ENCODE measurements at regions not wholly inside any gene's neighbourhood (a gene's known extent, or its start where the extent isn't known, plus 50 kb on each side); places are given as distances from the start of the nearest gene placed in this dataset.

DNA sequence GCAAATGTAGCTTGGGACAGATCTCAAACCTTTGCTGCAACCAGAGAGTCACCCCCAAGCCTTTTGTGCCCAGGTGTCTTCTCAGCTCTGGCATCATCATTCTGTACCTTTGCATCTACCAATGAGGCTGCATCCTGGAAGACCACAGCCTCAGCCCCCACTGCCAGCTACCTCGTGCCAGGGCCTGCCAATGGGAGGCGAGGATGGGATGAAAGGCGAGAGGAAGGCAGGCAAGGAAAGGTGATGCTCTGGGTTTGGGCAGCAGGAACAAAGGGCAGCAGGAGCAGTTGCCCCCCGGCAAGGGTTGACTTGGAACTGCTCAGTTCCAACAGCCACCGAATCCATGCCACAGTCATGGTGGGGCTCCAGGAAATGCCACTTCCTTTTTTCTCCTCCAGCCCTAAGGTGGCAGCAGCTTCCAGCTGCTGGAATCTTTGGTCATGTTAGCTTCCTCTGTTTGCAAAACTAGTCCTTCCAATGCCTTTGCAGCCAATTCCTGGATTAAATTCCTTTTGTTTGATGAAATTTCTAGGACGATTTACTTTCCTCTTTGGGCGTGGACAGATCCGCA lies 651.6 kb downstream of the NPHP4 start:
- DNase-seq (ENCODE audit: low spot score): no peak

- DNase-seq (ENCODE audit: low spot score): no peak
These were observed 653.8 kb downstream of the NPHP4 start for GRCh38 chr1:5338466-5338865.

- DNase-seq (ENCODE audit: low spot score): no peak
These were observed 658.9 kb downstream of the NPHP4 start for GRCh38 chr1:5333291-5333690.

- DNase-seq (ENCODE audit: low spot score): no peak
These were observed 661.1 kb downstream of the NPHP4 start for GRCh38 chr1:5331101-5331500.

- peak; percentile 21 for DNase-seq (ENCODE audit: low spot score)
These were observed 663.0 kb downstream of the NPHP4 start for GRCh38 chr1:5329068-5329739.

DNA sequence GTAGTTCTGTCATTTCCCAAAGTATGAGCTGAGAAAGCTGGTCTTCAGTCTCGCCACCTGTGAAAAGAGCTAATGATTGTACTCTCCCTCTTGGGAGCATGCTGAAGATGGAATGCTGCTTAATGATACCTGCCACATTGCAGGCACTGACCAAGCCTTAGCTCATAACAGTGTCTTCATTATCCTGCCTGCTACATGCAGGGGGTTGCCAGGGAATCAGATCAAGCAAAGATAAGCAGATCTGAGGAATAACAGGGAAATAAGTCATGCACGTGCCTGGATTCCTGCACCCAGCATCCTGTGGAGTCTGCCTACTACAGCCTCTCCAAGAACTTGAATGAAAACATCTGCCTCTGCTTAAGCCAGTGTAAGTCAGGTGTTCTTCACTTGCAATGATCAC lies 667.3 kb downstream of the NPHP4 start:
- no peak for DNase-seq (ENCODE audit: low spot score)

GRCh38 chr1:5318143-5318816 lies 663.9 kb downstream of the AJAP1 start:
- no peak for DNase-seq (ENCODE audit: low spot score)

DNA sequence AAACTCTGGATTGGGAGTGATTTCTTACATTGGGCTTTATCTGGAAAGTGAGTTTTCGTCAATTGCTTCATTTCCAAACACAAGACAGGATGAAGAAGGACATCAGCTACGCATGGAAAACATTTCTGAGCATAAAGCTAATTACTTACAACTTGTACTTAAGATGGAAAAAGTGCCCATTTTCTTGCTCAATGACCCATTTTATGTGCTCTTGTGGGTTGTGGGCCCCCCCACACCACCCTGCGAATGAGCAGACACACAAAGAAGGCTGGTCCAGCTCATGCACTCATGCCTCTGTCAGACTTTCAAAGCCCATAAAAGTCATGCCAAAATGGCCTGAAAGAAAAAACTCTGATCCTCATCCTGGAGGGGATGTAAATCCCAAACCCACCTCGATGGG lies 663.0 kb downstream of the AJAP1 start:
- no peak for DNase-seq (ENCODE audit: low spot score)

DNA sequence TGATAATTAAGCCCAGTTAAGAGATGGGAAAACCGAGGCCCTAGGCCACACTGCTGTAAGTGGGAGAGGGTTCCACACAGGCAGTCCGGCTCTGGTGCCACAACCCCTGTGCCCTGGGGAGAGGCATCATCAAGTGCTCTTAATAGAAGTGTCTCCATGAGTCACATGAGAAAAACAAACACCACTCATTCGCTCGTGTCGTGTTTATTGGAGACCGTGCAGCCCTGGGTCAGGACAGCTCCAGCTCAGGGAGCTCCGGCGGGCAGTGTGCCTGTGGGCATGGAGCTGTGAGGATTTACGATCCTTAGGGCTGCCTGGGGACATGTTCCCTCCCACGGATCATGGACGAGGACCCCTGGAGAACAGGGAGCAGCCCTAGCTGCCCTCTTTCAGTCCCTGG lies 658.5 kb downstream of the AJAP1 start:
- DNase-seq (ENCODE audit: low spot score): no peak

- DNase-seq (ENCODE audit: low spot score): no peak
These were observed 657.9 kb downstream of the AJAP1 start for GRCh38 chr1:5312293-5312674.

DNA sequence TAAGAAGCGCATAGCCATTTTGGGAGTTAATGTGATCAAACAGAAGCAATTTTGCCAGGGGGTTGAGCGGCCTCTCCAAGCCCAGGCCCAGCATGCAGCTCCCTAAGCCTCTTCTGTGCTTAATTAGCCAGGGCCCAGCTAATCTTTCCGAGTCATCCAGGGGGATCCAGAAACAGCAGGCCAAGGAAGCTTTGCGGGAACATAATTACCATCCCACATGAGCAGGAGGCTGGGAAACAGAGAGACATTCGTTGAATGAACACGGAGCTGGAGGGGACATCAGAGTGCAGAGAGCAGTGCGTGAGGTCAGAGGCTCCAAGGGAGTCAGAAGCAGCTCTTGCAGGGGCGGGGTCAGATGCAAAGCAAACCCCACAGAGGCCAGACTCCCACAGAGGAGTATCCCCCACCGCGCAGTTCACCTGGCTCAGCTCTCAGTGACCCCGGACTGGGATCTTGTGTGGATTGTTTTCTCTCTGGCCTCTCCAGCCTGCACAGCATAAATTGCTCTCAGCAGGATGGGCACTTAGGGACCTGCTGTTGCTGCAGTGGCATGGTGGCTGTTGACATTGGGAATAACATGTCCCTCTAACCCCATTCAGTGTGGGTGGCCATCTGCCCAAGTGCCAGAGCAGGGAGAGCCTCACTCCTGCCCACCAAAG lies 657.4 kb downstream of the AJAP1 start:
- DNase-seq (ENCODE audit: low spot score): no peak

- no peak for DNase-seq (ENCODE audit: low spot score)
These were observed 656.7 kb downstream of the AJAP1 start for GRCh38 chr1:5311147-5311546.

DNA sequence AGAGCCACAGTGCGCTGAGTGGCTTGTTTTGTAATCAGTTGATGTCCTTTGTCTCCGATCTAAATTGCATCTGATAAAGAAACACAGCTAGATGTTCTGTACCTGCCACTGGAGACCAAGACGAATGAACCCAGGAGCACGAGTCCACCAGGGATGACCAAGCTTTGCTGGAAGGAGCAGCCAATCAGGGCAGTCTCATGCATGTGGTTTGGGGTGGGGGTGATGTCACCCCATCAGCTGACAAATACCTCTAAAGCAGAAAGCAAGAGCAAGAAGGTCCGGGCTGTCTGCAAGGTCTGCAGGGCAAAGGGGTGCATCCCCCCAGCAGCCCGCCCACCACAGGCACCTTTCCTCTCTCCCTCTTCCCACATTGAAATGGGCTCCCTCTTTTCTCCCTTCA lies 653.8 kb downstream of the AJAP1 start:
- no peak for DNase-seq (ENCODE audit: low spot score)

GRCh38 chr1:5304702-5305101 lies 650.3 kb downstream of the AJAP1 start:
- no peak for DNase-seq (ENCODE audit: low spot score)

DNA sequence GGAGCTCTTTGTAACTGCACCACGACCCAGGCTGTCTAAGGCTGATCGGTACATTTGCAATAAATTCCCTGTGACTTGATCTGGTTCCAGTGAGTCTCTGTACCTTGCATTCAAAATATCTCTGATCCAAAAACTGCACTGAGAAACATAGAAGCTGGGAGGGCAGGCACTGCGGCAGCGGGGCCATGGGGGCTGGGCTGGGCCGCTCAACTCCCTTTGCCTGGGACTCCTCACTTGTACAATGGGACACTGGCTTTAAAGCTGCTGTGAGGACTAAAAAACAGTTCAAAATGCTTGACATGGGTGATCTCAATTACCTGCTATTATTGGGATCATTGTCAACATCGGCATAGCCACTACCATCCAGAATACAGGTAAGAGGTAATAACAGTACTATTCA lies 644.0 kb downstream of the AJAP1 start:
- no peak for DNase-seq (ENCODE audit: low spot score)

- no peak for DNase-seq (ENCODE audit: low spot score)
These were observed 643.5 kb downstream of the AJAP1 start for GRCh38 chr1:5297886-5298239.

DNA sequence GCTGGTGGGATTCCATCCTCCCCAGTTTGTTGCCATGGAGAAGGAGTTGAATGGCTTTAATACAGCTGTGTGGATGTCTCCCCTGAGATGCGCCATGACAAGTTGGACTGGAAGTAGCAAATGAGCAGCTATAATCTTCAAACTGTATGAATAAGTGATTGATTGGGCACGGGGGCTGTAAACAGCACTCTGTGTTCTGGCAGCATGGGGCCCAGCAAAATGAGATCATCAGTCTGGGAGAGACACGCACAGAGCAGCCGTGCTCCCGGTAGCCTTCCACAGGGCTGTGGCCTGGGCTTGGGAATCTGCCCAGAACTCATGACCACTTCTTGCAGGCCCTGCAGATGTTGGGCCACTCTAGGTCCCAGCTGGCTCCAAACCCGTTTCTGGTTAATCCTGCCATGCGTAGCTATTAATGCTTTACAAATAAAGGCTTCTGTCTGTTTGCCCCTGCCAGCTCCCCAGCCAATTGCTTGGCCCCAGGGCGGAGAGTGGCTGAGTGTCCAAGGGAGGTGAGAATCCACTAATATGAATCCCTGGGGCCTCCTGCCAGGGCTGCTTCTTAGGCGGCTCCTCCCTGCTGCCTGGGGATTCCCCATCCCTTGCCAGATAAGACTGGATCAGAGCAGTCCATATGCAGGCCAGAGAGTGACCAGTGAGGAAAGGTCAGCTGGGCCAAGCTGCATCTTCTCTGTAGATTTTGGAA lies 642.9 kb downstream of the AJAP1 start:
- DNase-seq (ENCODE audit: low spot score): no peak

DNA sequence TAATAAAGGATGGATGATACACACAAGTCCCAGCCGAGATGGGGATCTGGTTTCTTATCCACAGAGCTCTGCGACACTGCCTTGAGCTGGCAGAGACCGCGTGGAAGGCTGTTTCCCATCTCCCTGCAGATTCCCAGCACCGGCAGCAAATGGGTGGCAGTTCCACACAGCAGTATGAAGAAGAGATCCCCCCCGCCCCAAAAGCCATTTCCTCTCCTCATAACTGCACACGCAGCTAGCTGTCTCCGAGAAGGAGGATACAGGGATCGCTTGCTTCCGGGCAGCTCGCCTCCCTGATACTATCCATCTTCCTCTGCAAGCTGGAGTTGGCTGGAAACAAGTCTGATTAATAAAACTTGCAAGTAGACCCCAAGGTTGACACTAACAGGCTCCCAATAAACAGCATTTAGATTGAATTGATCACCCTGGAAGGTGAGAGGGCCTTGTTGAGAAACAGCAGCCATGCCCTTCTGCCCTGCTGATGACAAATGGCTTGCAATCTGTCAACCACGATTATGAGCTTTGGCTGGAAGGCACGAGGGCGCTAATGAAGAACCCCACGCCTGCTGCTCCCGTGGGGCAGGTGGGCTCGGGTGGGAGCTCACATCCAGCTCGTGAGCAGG lies 642.3 kb downstream of the AJAP1 start:
- DNase-seq (ENCODE audit: low spot score): no peak

DNA sequence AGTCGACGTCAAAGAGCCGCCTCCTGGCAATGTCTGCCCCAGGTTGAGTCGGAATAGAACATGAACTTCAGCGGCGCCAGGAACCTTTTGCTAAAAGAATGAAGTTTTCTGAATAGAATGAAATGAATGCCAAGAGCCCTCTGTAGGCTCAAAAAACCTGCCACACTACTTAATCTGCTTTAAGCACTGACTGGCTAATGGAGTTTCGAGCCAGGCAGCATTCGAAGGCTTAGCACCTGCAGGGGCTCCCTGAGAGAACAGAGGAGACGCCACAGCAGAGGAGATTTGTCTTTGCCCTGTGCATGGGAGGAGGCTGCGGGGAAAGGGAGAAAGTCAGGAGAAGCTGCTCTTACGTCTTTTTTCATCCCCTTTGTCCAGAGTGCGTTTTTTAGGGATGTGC lies 641.7 kb downstream of the AJAP1 start:
- DNase-seq (ENCODE audit: low spot score): no peak

DNA sequence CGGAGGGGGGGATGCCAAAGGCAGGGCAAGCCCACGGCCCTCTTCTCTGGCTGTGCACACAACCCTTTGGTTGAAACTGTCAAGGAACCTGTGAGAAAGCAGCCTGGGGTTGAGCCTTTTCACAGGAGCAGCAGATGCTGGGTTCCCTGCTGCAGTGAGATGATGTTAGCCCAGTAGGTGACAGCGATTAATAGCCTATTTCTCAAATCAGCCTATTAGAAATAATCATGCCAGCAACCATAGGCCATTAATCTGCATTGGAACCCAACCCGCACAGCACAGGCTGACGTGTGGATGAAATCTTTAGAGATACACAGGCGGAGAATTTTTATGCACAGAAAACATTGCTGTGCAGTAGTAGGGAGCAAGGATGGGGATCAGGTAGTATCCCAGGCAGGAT lies 637.5 kb downstream of the AJAP1 start:
- no peak for DNase-seq (ENCODE audit: low spot score)

GRCh38 chr1:5287178-5288150 lies 633.1 kb downstream of the AJAP1 start:
- no peak for DNase-seq (ENCODE audit: low spot score)
